DND-41 (cell line): ENCODE measurements at regions not wholly inside any gene's neighbourhood (a gene's known extent, or its start where the extent isn't known, plus 50 kb on each side); places are given as distances from the start of the nearest gene placed in this dataset.

Source experiments
- ATAC-seq: fragments of 200-7000 bp; cut with Tn5 transposase; 3 replicates; pipeline ENCODE4 v1.9.1; 2021; ENCODE audit warnings: low read depth; ENCODE audit not compliant: insufficient read depth
- DNase-seq: peaks from one replicate; pipeline ENCODE4 v3.0.0-alpha.2; 2020
- H2AFZ ChIP-seq: 2 replicates; pipeline ENCODE4 v1.6.0; 2012; ENCODE audit warnings: low read depth, low read length
- H3K27ac ChIP-seq: 2 replicates; pipeline ENCODE4 v1.5.1; 2012; ENCODE audit warnings: low read length, inconsistent platforms
- H3K27me3 ChIP-seq: fragments of 200-600 bp; sonication (generic); 2 replicates; pipeline ENCODE4 v1.6.0; 2012; ENCODE audit warnings: low read length, mild to moderate bottlenecking, inconsistent platforms; ENCODE audit not compliant: insufficient read depth, poor library complexity
- H3K36me3 ChIP-seq: 2 replicates; pipeline ENCODE4 v1.5.1; 2012; ENCODE audit warnings: low read length, inconsistent platforms; ENCODE audit not compliant: insufficient read depth
- H3K4me1 ChIP-seq: 2 replicates; pipeline ENCODE4 v1.5.1; 2012; ENCODE audit warnings: mild to moderate bottlenecking, low read length; ENCODE audit not compliant: insufficient read depth
- H3K4me2 ChIP-seq: 2 replicates; pipeline ENCODE4 v1.6.0; 2012; ENCODE audit warnings: mild to moderate bottlenecking, moderate library complexity, low read length, inconsistent platforms; ENCODE audit not compliant: insufficient read depth
- H3K4me3 ChIP-seq, 2 experiments: fragments of 200-600 bp in 1 of 2; shearing (Covaris generic) in 1 of 2; 2 replicates each; pipeline ENCODE4 v1.5.1; 2012 to 2016; ENCODE audit warnings: inconsistent platforms in 2 of 2, low read length in 2 of 2, mild to moderate bottlenecking in 2 of 2, low read depth in 1 of 2, moderate library complexity in 1 of 2
- H3K79me2 ChIP-seq: 2 replicates; pipeline ENCODE4 v1.6.0; 2012; ENCODE audit warnings: low read length, inconsistent platforms; ENCODE audit not compliant: insufficient read depth
- H3K9ac ChIP-seq: 2 replicates; pipeline ENCODE4 v1.6.0; 2012; ENCODE audit warnings: low read depth, mild to moderate bottlenecking, inconsistent platforms, low read length, moderate library complexity
- H3K9me3 ChIP-seq: 2 replicates; pipeline ENCODE4 v1.5.1; 2012; ENCODE audit warnings: low read length, moderate library complexity, mild to moderate bottlenecking, inconsistent platforms; ENCODE audit not compliant: insufficient read depth, severe bottlenecking
- H4K20me1 ChIP-seq: 2 replicates; pipeline ENCODE4 v1.6.0; 2012; ENCODE audit warnings: low read length; ENCODE audit not compliant: insufficient read depth
- EZH2 ChIP-seq: IDR thresholded peaks from 3 replicates; pipeline ENCODE4 v1.6.1; 2012; ENCODE audit warnings: borderline replicate concordance, low read depth, mild to moderate bottlenecking, moderate library complexity, low read length, inconsistent platforms; ENCODE audit not compliant: severe bottlenecking
- TF ChIP-seq, protein P1 (sequence below): IDR thresholded peaks from 2 replicates; pipeline ENCODE4 v1.5.1; 2012; ENCODE audit warnings: borderline replicate concordance, low read length, moderate library complexity, mild to moderate bottlenecking; ENCODE audit not compliant: poor library complexity, severe bottlenecking; ENCODE audit errors: extremely low read depth

DNA sequence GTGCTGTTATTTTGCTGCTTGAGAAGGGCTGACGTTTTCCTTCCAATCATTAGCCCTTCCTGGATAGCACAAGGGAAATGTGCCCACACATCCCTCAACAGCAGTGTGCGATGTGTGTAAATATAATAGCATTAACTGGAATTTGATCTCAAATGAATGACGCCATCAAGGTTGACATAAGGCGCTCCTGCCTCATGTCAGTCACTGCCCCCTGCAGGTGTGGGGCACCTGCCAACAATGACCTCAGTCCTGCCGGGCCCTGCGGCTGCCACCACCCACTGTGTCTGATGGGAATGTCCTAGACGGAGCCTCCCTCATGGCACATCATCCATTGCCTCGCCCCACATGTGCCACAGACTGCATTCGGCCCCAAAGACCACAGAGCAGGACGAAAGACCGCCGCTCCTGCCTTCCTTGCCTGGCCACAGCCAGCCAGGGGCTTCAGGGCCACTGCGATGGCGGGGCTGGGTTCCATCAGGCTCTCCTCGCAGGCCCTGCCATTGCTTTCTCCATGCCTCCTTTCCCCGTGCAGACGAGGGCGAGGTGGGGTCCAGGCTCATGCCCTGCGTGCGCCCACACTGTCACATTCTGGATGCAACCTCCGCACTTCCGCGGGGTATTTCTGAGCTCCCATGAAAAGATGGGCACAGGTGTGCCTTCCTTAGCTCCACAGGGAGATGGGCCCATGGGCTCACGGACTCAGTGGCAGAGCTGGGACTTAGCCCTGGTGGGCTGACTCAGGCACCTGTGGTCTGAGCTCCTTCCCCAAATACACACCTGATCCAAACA lies 146.7 kb downstream of the SOX1 start:
- peaks cover 3% of the 10 kb centered on the region for H3K27me3 ChIP-seq
- H3K36me3 ChIP-seq: no peaks in the 10 kb centered on the region
- TF ChIP-seq, protein P1, sequence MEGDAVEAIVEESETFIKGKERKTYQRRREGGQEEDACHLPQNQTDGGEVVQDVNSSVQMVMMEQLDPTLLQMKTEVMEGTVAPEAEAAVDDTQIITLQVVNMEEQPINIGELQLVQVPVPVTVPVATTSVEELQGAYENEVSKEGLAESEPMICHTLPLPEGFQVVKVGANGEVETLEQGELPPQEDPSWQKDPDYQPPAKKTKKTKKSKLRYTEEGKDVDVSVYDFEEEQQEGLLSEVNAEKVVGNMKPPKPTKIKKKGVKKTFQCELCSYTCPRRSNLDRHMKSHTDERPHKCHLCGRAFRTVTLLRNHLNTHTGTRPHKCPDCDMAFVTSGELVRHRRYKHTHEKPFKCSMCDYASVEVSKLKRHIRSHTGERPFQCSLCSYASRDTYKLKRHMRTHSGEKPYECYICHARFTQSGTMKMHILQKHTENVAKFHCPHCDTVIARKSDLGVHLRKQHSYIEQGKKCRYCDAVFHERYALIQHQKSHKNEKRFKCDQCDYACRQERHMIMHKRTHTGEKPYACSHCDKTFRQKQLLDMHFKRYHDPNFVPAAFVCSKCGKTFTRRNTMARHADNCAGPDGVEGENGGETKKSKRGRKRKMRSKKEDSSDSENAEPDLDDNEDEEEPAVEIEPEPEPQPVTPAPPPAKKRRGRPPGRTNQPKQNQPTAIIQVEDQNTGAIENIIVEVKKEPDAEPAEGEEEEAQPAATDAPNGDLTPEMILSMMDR: no peak
- no peak for TF ChIP-seq EZH2
- H3K27ac ChIP-seq: no peak overlapping the region
- no peak for DNase-seq
- ATAC-seq: no peak
- H3K4me1 ChIP-seq: no peaks in the 10 kb centered on the region
- no peak overlapping the region for H3K4me3 ChIP-seq
- H2AFZ ChIP-seq: no peak overlapping the region
- no peaks in the 10 kb centered on the region; the same call in 1 of the 2 replicates for H4K20me1 ChIP-seq
- no peak overlapping the region for H3K9ac ChIP-seq
- H3K4me2 ChIP-seq: no peak overlapping the region
- no peaks in the 10 kb centered on the region for H3K79me2 ChIP-seq
- H3K9me3 ChIP-seq: no peaks in the 10 kb centered on the region

DNA sequence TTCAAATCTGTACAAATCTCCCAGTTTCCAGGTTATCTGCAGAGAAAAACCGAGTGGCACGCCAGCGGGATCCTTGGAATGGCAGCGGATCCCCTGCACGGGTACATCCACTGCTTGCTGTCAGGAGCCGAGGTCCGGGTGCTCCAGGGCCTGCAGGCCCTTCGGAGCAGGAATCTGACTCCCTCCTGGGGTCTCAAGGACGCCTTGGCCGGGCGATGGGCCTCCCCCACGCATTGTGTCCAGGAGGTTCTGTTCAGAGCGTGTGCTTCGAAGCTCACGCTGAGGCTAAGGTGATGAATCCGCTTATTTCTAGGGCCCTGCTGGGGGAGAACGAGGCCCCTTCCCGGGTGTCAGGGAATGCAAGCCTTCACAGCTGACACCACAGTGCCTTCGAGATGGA lies 148.9 kb downstream of the SOX1 start:
- Histone ChIP-seq H3K36me3 (no peaks in the 10 kb centered on the region), H4K20me1 (no peaks in the 10 kb centered on the region), H3K79me2 (no peaks in the 10 kb centered on the region), H3K9ac (no peak overlapping the region), H3K27ac (no peak overlapping the region), H3K4me2 (no peak overlapping the region), H3K9me3 (no peaks in the 10 kb centered on the region), H3K27me3 (peaks cover 3% of the 10 kb centered on the region), H3K4me3 (no peak overlapping the region), H3K4me1 (no peaks in the 10 kb centered on the region), H2AFZ (no peak overlapping the region)
- TF ChIP-seq, protein P1: no peak
- no peak for TF ChIP-seq EZH2
- ATAC-seq: no peak
- no peak for DNase-seq

DNA sequence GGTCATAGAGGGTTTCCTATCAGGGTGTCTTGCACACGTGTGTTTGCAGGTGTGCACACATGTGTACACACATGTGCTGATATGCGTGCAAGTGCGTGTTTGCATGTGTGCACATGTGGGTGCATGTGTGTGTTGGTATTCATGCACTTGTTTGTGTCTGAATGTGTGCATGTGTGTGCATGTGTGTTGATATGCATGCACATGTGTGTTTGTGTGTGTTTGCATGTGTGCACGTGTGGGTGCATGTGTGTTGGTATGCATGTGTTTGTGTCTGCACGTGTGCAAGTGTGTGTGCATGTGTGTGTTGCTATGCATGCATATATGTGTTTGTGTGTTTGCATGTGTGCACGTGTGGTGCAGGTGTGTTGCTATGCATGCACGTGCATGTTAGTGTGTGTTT lies 150.5 kb downstream of the SOX1 start:
- ATAC-seq (no peak), DNase-seq (no peak)
- no peaks in the 10 kb centered on the region for H3K4me1 ChIP-seq
- H3K79me2 ChIP-seq: no peaks in the 10 kb centered on the region
- no peak overlapping the region for H3K4me3 ChIP-seq
- no peak for TF ChIP-seq EZH2
- TF ChIP-seq, protein P1: no peak
- H3K9ac ChIP-seq: no peak overlapping the region
- H3K9me3 ChIP-seq: no peaks in the 10 kb centered on the region
- H3K36me3 ChIP-seq: no peaks in the 10 kb centered on the region
- H3K27me3 ChIP-seq: peaks cover 3% of the 10 kb centered on the region
- no peaks in the 10 kb centered on the region for H4K20me1 ChIP-seq
- H3K4me2 ChIP-seq: no peak overlapping the region
- no peak overlapping the region for H2AFZ ChIP-seq
- H3K27ac ChIP-seq: no peak overlapping the region

DNA sequence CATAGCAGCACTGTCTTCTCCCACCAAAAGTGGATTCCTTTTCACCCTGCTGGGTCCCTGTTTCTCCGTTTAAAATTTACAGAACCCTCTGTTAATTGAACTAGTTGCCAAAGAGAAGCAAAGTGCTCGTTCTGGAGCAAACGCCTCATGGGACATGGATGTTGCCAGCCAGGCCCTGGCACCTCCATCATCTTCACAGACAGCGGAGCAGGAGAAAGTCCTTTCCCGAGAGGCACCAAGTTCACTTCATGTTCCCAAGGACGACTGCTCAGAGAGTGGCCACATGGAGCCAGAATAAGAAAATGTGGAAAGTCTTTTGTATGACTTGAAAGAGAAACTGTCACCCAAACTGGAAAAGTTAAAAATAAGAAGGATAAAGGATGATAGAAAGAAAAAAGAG lies 151.5 kb downstream of the SOX1 start:
- no peak for DNase-seq
- no peak for TF ChIP-seq EZH2
- TF ChIP-seq, protein P1: no peak
- peaks cover 3% of the 10 kb centered on the region for H3K27me3 ChIP-seq
- no peaks in the 10 kb centered on the region for H3K79me2 ChIP-seq
- H3K4me3 ChIP-seq: no peak overlapping the region
- H3K4me2 ChIP-seq: no peak overlapping the region
- no peak for ATAC-seq
- H2AFZ ChIP-seq: no peak overlapping the region
- no peak overlapping the region for H3K27ac ChIP-seq
- no peak overlapping the region for H3K9ac ChIP-seq
- H3K9me3 ChIP-seq: no peaks in the 10 kb centered on the region
- no peaks in the 10 kb centered on the region for H4K20me1 ChIP-seq
- H3K4me1 ChIP-seq: no peaks in the 10 kb centered on the region
- no peaks in the 10 kb centered on the region for H3K36me3 ChIP-seq
